Ovary (tissue), 3 donors: ENCODE measurements at regions not wholly inside any gene's neighbourhood (a gene's known extent, or its start where the extent isn't known, plus 50 kb on each side); places are given as distances from the start of the nearest gene placed in this dataset.

Source experiments
- CTCF ChIP-seq, 3 donors: fragments of 450-650 bp in 2 of 3; fragments of 200-600 bp in 1 of 3; IDR thresholded peaks; one replicate each; pipeline versions ENCODE4 v1.5.1 to v1.8.0; 2016 to 2022; ENCODE audit warnings: antibody characterized with exemption in 3 of 3, mild to moderate bottlenecking in 1 of 3
- EP300 ChIP-seq: sonication (generic); formaldehyde crosslinking; IDR thresholded peaks from one replicate; pipeline ENCODE4 v1.6.1; 2017; ENCODE audit warnings: antibody characterized with exemption
- POLR2A ChIP-seq: fragments of 450-650 bp; IDR thresholded peaks from one replicate; pipeline ENCODE4 v1.6.1; 2017; ENCODE audit warnings: antibody characterized with exemption, mild to moderate bottlenecking, moderate library complexity
- donor health status: DM: no; HTN: no; CAD: no.

DNA sequence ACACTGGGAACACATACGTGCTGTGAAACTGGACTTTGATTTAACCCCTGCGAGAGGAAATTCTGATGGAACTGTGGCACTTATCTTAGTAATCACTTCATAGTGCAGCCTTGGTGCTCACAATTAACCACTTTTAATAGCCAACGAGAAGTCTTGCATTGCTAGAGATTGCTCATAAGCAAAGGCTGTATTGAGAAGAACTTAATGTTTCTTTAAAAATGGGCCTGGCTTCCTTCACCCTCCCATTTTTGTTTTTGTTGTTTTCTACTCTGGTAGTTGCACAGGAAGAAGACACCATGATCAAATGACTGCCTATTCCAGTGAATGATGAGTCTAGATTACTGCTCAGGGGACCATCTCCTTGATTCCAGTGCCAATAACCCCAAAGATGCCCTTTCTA, 52.5 kb upstream of the NKAP start:
- TF ChIP-seq POLR2A (no peak), CTCF (IDR thresholded peaks at IDR 0.05) (no peak), EP300 (no peak)
